COLO829 (cell line): ENCODE measurements at regions not wholly inside any gene's neighbourhood (a gene's known extent, or its start where the extent isn't known, plus 50 kb on each side); places are given as distances from the start of the nearest gene placed in this dataset.

Experiments used
- DNase-seq: peaks from one replicate; pipeline ENCODE4 v3.0.0; 2012; ENCODE audit warnings: low spot score

DNA sequence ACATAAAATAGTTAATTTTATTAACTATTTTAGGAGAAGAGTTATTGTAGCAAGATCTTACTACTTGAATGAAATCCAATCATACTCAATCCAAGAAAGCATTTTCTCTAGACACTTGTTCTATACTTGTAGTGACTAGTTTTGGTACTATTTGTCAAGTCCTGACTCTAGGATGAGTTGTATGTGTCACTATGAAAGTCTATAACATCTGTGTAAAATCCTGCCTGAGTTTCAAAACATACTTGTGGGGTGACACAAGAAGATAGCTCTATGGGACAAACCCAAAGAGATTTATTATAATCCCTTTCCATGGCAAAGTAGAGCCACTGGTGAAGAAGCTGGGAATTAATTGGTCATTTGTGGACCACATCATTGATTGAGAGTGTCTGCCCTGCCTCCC is 1042.2 kb upstream of the ADGRL4 start:
- no peak for DNase-seq

- DNase-seq: no peak
These were observed 1041.3 kb upstream of the ADGRL4 start for GRCh38 chr1:80047791-80048190.

DNA sequence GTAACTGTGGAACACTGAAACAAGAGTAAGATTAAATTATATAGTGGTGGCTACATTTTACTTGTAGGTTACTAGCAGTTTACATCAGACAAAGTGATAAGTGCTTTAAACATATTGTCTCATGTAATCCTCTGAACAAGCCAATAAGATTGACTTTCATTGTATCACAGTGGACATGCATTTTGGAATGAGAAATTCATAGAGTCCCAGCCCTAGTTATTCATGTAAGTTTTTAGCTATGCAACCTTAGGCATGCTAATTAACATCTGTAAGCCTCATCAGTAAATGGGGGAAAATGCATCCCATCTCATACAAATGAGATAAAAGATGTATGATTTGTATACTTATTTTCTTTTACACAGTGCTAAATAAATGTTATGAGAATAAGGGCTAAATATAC is 1038.1 kb upstream of the ADGRL4 start:
- no peak for DNase-seq

GRCh38 chr1:80036690-80037432 is 1030.3 kb upstream of the ADGRL4 start:
- DNase-seq: no peak

- DNase-seq: no peak
These were observed 1016.8 kb upstream of the ADGRL4 start for GRCh38 chr1:80023358-80023757.

DNA sequence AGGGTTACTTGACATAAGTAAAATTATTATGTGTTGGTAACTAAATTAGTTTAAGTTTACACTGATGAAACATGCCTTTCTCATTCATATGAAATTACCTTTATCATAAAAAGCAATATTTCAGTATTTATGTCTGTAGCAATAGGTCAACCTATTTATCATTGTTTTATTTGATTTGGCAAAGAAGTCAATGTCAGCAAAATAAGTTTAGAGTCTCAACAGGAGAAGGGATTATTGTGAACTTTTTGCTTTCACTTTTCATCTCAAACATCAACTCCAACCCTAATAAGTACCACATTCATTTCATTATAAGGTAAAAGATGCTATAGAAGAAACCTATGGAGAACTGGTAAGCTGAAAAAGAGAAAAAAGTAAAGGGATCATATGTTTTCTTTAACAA is 1015.4 kb upstream of the ADGRL4 start:
- DNase-seq: no peak

DNA sequence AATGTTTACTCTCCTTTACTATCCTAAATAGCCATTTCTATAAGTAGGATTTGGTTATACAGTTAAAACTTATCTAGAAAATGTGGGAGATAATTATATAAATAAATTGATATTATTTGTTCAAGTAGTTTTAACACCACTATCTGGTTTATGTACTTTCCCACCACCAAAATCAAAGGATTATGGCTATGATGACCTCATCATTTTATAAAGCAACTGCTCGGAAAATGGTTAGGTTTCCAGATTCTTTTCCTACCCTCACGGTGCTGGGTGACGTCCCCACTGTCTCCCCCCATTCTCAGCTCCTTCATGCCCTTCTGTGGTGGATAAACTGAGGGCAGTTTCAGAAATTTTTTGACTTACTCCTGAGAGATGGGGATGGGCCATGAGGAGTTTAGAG is 1011.8 kb upstream of the ADGRL4 start:
- no peak for DNase-seq

DNA sequence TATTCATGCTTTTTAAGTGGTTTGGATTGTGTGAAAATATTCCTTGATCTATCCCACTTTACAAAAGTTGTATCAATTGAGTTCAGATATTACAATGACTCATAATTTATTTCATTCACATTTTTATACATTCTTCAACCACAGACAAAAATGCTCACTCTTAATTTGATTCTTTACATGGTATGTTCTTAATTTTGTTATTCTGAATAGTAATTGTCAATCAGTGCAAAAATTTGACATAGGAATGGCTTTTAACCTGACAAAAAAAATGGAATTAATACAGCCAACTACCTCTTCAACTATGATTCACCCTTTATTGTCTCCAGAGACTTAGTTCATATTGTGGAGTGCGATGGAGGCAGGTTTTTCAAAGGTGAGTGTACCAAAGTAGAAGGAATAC is 1002.4 kb upstream of the ADGRL4 start:
- DNase-seq: no peak

- DNase-seq: no peak
These were observed 996.7 kb upstream of the ADGRL4 start for GRCh38 chr1:80003250-80003649.

GRCh38 chr1:79988401-79988800 is 981.9 kb upstream of the ADGRL4 start:
- DNase-seq: no peak

GRCh38 chr1:79982211-79982610 is 975.7 kb upstream of the ADGRL4 start:
- DNase-seq: no peak

GRCh38 chr1:79981481-79981880 is 975.0 kb upstream of the ADGRL4 start:
- no peak for DNase-seq

GRCh38 chr1:79979346-79979745 is 972.8 kb upstream of the ADGRL4 start:
- no peak for DNase-seq

DNA sequence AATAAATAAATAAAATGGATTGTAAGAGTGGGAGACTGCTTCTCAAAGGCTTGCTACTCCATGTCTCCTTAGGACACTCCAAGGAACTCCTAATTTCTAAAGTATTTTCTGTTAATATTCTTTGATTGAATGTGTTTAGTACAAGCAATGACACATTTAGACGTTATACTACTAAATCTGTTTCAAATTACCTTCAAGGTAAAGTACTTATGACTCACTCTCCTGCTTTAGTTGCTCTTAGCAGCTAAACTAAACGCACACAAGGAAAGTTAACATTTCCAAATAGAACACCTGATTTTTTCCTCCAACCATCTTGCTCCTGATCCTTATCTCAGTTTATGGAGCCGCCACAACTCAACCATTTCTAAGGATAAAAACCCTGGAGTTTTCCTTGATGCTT is 969.8 kb upstream of the ADGRL4 start:
- DNase-seq: no peak

- DNase-seq: no peak
These were observed 968.1 kb upstream of the ADGRL4 start for GRCh38 chr1:79974659-79975058.

DNA sequence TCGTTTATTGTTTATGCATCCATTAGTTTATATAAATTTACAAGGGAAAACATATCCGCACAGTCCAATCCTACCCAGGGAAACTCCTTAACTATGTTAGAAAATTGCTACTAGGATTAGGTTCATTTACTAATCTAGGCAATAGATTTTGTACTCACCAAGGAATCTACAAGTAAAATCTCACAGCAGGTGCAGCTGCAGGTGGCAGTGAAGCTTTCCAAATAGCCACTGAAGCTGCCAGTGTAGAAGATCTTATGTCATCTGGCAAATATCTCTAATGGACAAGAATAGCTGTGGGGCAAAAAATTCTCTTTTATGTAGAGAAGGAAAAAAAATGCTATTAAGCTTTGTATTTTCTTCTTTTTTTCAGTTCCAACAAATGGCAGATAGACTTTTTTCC is 963.4 kb upstream of the ADGRL4 start:
- DNase-seq: no peak

- DNase-seq: no peak
These were observed 959.9 kb upstream of the ADGRL4 start for GRCh38 chr1:79966438-79966837.

DNA sequence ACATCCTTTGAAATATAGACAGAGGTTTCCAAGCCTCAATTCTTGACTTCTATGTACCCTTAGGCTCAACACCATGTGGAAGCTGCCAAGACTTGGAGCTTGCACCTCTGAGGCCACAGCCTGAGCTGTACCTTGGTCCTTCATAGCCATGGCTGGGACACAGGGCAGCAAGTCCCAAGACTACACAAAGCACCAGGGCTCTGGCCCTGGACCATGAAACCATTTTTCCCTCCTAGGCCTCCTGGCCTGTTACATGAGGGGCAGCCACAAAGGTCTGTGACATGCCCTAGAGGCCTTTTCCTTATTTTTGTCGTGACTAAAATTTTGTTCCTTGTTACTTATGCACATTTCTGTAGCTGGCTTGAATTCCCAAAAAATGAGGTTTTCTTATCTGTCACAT is 953.1 kb upstream of the ADGRL4 start:
- DNase-seq: no peak

- no peak for DNase-seq
These were observed 949.4 kb upstream of the ADGRL4 start for GRCh38 chr1:79955966-79956365.

DNA sequence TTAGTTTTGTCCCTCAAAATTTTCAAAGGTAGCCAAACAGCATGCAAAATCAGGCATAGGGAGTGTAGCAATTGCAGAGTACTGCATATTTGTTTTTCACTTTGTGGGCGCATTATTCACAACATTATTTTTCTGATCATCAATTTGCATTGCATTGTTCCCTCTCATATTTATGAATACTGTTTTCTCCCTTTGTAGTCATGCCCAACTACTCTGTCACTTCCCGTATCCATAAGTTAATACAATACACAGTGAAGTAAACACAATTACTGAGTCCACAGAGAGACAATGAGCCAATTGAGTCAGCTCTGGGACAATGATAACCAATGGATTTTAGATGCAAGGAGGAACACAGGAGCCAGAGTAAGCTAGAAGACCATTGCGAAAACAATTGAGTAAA is 944.0 kb upstream of the ADGRL4 start:
- DNase-seq: no peak

GRCh38 chr1:79945391-79945790 is 938.9 kb upstream of the ADGRL4 start:
- no peak for DNase-seq

DNA sequence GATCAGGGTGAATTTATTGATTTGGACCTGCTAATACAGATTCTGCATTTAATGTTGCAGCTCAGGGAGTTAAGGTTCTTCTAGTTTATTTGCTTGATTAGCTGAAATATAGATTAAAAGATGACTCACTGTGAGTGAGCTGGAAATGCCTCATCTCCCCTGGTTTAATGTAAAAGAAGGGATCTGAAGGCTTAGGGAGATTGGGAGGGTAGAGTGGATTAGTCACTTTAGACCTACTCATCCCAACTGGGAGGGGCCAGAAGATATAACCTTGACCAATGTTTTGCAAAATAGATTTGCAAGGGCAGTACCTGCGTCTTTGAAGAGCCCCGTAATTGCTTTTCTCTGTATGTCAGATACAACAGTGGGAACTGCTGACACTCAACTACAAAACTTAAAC is 922.8 kb upstream of the ADGRL4 start:
- DNase-seq: no peak

DNA sequence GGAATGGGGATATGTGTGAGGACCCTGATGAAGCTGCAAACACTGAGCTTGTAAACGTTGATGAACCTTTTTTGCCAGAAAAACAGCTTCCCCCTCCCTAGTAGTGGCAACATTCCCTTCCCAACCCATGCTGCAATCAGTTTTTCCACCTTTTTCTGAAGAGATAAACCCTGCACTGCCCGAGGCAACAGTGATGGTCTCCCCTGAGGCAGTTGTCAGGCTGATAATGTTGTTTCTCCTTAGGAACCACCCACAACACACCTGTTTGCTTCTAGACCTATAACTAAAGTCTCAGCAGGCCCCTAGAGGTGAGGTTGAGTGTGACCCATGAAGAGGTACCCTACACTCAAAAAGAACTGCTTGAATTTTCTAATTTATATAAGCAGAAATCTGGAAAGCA is 922.4 kb upstream of the ADGRL4 start:
- no peak for DNase-seq

DNA sequence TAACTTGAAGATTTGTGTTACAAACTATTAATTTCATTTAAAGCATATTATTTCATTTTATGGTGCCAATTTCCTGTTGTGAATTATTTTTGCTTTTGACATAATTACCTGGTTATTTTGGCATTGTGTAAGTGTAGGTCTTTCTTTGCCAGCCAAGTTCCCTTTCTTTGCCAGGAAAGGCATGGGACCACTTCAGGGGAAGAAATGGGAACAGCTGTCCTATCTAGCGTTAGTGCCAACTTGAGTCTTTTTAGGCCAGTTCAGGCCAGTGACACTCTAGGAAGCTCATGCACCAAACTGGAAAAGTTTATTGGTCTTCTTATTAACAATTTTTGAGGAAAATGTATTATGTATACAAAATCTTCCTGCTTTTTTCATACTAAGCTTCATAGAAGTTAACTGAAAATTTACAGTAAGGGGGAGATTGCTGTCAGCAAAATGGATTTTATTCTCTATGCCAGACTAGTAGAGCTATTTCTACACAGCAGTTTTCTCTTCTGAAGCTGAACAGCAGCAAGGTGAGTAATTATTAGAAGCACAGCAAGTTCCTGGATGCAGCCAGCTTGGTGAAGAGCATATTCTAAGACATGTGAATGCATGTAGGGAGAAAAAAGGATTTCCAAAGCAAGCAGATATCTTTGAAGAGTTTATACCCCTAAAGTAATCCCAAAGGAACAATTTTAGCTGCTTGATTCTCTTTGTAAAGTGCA is 914.6 kb upstream of the ADGRL4 start:
- no peak for DNase-seq
